Natural killer cell (primary cell): ENCODE measurements at regions not wholly inside any gene's neighbourhood (a gene's known extent, or its start where the extent isn't known, plus 50 kb on each side); places are given as distances from the start of the nearest gene placed in this dataset.
"Not testable (repeated sequence)": the region's sequence is repeated elsewhere in the genome, so short reads cannot be mapped to it uniquely, and the experiment has no call there.

Experiments
- ATAC-seq, 3 donors: fragments of 150-1000 bp in 2 of 3; fragments of 200-7000 bp in 1 of 3; cut with Tn5 transposase; 1 replicate in 1 of 3; 2 replicates in 2 of 3; pipeline ENCODE4 v1.10.0; 2021; ENCODE audit warnings: mild to moderate bottlenecking in 2 of 3, moderate library complexity in 2 of 3
- DNase-seq, 2 donors: peaks; one replicate each; pipeline versions ENCODE4 v3.0.0 to v3.0.0-alpha.2; 2013 to 2021; ENCODE audit warnings: mixed read lengths in 1 of 2
- H3K27ac ChIP-seq: one replicate; pipeline ENCODE4 v1.5.1; 2013; ENCODE audit warnings: mild to moderate bottlenecking, low read length
- H3K27me3 ChIP-seq: one replicate; pipeline ENCODE4 v1.6.1; 2013; ENCODE audit warnings: low read length; ENCODE audit not compliant: control insufficient read depth, insufficient read depth
- H3K36me3 ChIP-seq: one replicate; pipeline ENCODE4 v1.6.1; 2013; ENCODE audit warnings: low read length; ENCODE audit not compliant: control insufficient read depth, insufficient read depth
- H3K4me1 ChIP-seq: one replicate; pipeline ENCODE4 v1.6.1; 2013; ENCODE audit warnings: low read length; ENCODE audit not compliant: control insufficient read depth, insufficient read depth
- H3K4me3 ChIP-seq: one replicate; pipeline ENCODE4 v1.5.1; 2013; ENCODE audit warnings: low read length
- H3K9me3 ChIP-seq: one replicate; pipeline ENCODE4 v1.6.1; 2013; ENCODE audit warnings: low read length; ENCODE audit not compliant: control insufficient read depth, insufficient read depth
- H3K27ac Mint-ChIP-seq, 2 donors: one replicate each; pipeline ENCODE4 v1.8.0; 2022; ENCODE audit warnings: mild to moderate bottlenecking in 2 of 2, mixed read lengths in 2 of 2, moderate library complexity in 1 of 2
- H3K27me3 Mint-ChIP-seq, 2 donors: one replicate each; pipeline ENCODE4 v1.8.0; 2022; ENCODE audit warnings: low read depth in 2 of 2, mixed read lengths in 2 of 2
- H3K36me3 Mint-ChIP-seq: one replicate; pipeline ENCODE4 v1.8.0; 2022; ENCODE audit warnings: mixed read lengths
- H3K4me1 Mint-ChIP-seq, 2 donors: one replicate each; pipeline ENCODE4 v1.8.0; 2022; ENCODE audit warnings: mixed read lengths in 2 of 2
- H3K4me3 Mint-ChIP-seq: one replicate; pipeline ENCODE4 v1.8.0; 2022; ENCODE audit warnings: mild to moderate bottlenecking, moderate library complexity, mixed read lengths
- H3K9me3 Mint-ChIP-seq, 2 donors: one replicate each; pipeline ENCODE4 v1.8.0; 2022; ENCODE audit warnings: mixed read lengths in 2 of 2
- CTCF ChIP-seq: fragments of 200-600 bp; IDR thresholded peaks from one replicate; pipeline ENCODE4 v1.8.0; 2022; ENCODE audit warnings: antibody characterized with exemption
- WGBS: methylation state at CpG from one replicate; pipeline ENCODE4 v1.1.7; 2013; ENCODE audit warnings: missing lambda C conversion rate; ENCODE audit not compliant: insufficient coverage; 5-methylcytosine and 5-hydroxymethylcytosine counted together
- intact Hi-C: fragments of 100-400 bp; cut with micrococcal nuclease; formaldehyde crosslinking; loops from one replicate; pipeline ENCODE4 v1.14.2; 2022

- ATAC-seq (no peak), DNase-seq (no peak)
- H3K27ac ChIP-seq = no peak overlapping the region
- intact Hi-C loops = no loop called here
- H3K4me1 ChIP-seq = no peaks in the 10 kb centered on the region
- Mint-ChIP-seq H3K36me3 (no peaks in the 10 kb centered on the region), H3K27ac (no peak overlapping the region), H3K4me3 (no peak overlapping the region), H3K9me3 (no peaks in the 10 kb centered on the region), H3K27me3 (peaks cover 30 to 56% of the 10 kb centered on the region in 2 donors), H3K4me1 (no peaks in the 10 kb centered on the region)
- TF ChIP-seq CTCF = no peak
- 79% methylated on average over 1 of the region's 1 CpG for WGBS
- H3K9me3 ChIP-seq = no peaks in the 10 kb centered on the region
- no peak overlapping the region for H3K4me3 ChIP-seq
- peaks cover 3% of the 10 kb centered on the region for H3K27me3 ChIP-seq
- no peaks in the 10 kb centered on the region for H3K36me3 ChIP-seq
These were observed 75.5 kb downstream of the CAMK2N1 start for GRCh38 chr1:20410503-20410902.

DNA sequence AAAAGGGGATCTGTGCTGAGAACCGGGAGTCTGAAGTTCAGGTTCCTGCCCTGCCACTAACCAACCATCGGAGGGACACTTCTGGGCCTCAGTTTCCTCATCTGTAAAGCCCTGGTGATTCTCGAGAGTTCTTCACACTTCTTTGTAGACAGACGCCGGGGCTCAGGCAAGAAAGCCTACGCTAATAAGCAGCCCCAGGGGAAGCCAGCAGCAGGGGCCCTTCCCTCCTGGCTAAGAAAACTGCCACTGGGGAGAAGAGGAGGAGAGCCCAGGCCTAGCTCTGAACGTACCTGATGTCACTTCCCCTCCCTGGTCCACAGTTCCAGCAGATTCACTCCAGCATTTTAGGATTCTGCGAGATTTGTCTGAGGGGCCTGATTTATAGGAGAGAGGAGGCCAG, 76.0 kb downstream of the CAMK2N1 start:
- intact Hi-C loops = no loop called here
- Histone ChIP-seq H3K27me3 (peaks cover 3% of the 10 kb centered on the region), H3K9me3 (no peaks in the 10 kb centered on the region), H3K27ac (no peak overlapping the region), H3K4me3 (no peak overlapping the region), H3K36me3 (no peaks in the 10 kb centered on the region), H3K4me1 (no peaks in the 10 kb centered on the region)
- TF ChIP-seq CTCF = no peak
- Mint-ChIP-seq H3K4me3 (no peak overlapping the region), H3K4me1 (no peaks in the 10 kb centered on the region), H3K27ac (no peak overlapping the region), H3K9me3 (no peaks in the 10 kb centered on the region), H3K27me3 (peaks cover 34 to 58% of the 10 kb centered on the region in 2 donors), H3K36me3 (no peaks in the 10 kb centered on the region)
- DNase-seq = no peak
- WGBS = 71% methylated on average over 7 of the region's 8 CpGs
- ATAC-seq = no peak

DNA sequence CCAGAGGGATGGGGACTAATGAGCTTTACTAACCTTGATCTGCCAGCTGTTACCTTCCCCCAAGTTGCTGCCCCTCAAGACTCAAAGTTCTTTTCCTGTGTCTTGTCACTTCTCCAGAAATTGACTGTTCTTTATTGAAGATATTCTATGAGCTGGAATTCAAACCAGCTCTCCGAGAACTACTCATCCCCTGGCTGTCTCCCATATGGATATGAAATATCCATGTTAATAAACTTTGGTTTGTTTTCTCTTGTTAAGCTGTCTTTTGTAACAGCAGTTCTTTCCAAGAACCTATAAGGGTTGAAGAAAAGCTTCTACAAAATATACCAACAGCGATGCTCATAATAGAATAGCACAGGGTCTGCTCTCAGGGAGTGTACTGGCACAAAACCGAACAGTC, 77.0 kb downstream of the CAMK2N1 start:
- H3K36me3 Mint-ChIP-seq = no peaks in the 10 kb centered on the region
- no peaks in the 10 kb centered on the region for H3K4me1 Mint-ChIP-seq
- Histone ChIP-seq H3K36me3 (no peaks in the 10 kb centered on the region), H3K27ac (no peak overlapping the region), H3K27me3 (peaks cover 3% of the 10 kb centered on the region), H3K4me3 (no peak overlapping the region), H3K4me1 (no peaks in the 10 kb centered on the region), H3K9me3 (no peaks in the 10 kb centered on the region)
- peaks cover 34 to 64% of the 10 kb centered on the region in 2 donors for H3K27me3 Mint-ChIP-seq
- intact Hi-C loops = no loop called here
- no peak for TF ChIP-seq CTCF
- no peak overlapping the region for H3K4me3 Mint-ChIP-seq
- ATAC-seq (no peak), DNase-seq (no peak)
- H3K9me3 Mint-ChIP-seq = no peaks in the 10 kb centered on the region
- WGBS = 93% methylated on average over 2 of the region's 3 CpGs
- H3K27ac Mint-ChIP-seq = no peak overlapping the region

DNA sequence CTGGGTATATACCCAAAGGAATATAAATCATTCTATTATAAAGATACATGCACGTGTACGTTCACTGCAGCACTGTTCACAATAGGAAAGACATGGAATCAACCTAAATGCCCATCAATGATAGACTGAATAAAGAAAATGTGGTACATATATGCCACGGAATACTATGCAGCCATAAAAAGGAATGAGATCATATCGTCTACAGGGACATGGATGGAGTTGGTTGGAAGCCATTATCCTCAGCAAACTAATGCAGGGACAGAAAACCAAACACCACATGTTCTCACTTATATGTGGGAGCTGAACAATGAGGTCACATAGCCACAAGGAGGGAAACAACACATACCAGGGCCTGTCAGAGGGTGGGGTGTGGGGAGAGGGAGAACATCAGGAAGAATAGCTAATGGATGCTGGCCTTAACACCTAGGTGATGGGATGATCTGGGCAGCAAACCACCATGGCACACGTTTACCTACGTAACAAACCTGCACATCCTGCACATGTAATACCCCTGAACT, 77.8 kb downstream of the CAMK2N1 start:
- DNase-seq, intact Hi-C loops, H3K4me3 Mint-ChIP-seq, H3K27ac ChIP-seq, H3K4me1 Mint-ChIP-seq, H3K4me3 ChIP-seq, H3K36me3 Mint-ChIP-seq, H3K27ac Mint-ChIP-seq, H3K9me3 Mint-ChIP-seq, ATAC-seq, H3K27me3 ChIP-seq, H3K4me1 ChIP-seq, H3K36me3 ChIP-seq, H3K9me3 ChIP-seq: not testable (repeated sequence)
- WGBS = 76% methylated on average over 5 of the region's 6 CpGs
- H3K27me3 Mint-ChIP-seq = peaks cover 36 to 70% of the 10 kb centered on the region in 2 donors
